Dermis microvascular lymphatic vessel endothelial cell (primary cell): ENCODE measurements at regions not wholly inside any gene's neighbourhood (a gene's known extent, or its start where the extent isn't known, plus 50 kb on each side); places are given as distances from the start of the nearest gene placed in this dataset.

Experiments
- DNase-seq, 2 donors: peaks; one replicate each; pipeline versions ENCODE4 v3.0.0 to v3.0.0-alpha.2; 2010; ENCODE audit warnings: low read depth in 2 of 2

GRCh38 chr1:103854279-103854678 is 104.6 kb downstream of the AMY1C start:
- DNase-seq, result no peak

GRCh38 chr1:103859721-103860120 is 110.0 kb downstream of the AMY1C start:
- DNase-seq, result no peak

- DNase-seq, result no peak
These were observed 149.1 kb downstream of the AMY1C start for GRCh38 chr1:103898576-103899345.

GRCh38 chr1:103900005-103900404 is 150.3 kb downstream of the AMY1C start:
- DNase-seq, result no peak

GRCh38 chr1:103901072-103901471 is 151.4 kb downstream of the AMY1C start:
- no peak for DNase-seq

GRCh38 chr1:103905363-103905762 is 155.7 kb downstream of the AMY1C start:
- no peak for DNase-seq

- DNase-seq, result no peak
These were observed 161.8 kb downstream of the AMY1C start for GRCh38 chr1:103911450-103911849.

GRCh38 chr1:103917795-103918194 is 168.1 kb downstream of the AMY1C start:
- DNase-seq, result no peak

GRCh38 chr1:103931891-103932290 is 182.2 kb downstream of the AMY1C start:
- no peak for DNase-seq

- DNase-seq, result no peak
These were observed 188.2 kb downstream of the AMY1C start for GRCh38 chr1:103937763-103938357.

- no peak for DNase-seq
These were observed 191.4 kb downstream of the AMY1C start for GRCh38 chr1:103941086-103941485.

- no peak for DNase-seq
These were observed 192.3 kb downstream of the AMY1C start for GRCh38 chr1:103942029-103942428.

GRCh38 chr1:103945774-103946173 is 196.1 kb downstream of the AMY1C start:
- no peak for DNase-seq

GRCh38 chr1:103948526-103948925 is 198.8 kb downstream of the AMY1C start:
- DNase-seq, result no peak

- DNase-seq, result no peak
These were observed 200.1 kb downstream of the AMY1C start for GRCh38 chr1:103949779-103950178.

GRCh38 chr1:103953386-103953785 is 203.7 kb downstream of the AMY1C start:
- no peak for DNase-seq

- DNase-seq, result no peak
These were observed 209.0 kb downstream of the AMY1C start for GRCh38 chr1:103958699-103959098.

- no peak for DNase-seq
These were observed 209.9 kb downstream of the AMY1C start for GRCh38 chr1:103959565-103959964.

GRCh38 chr1:103960045-103960444 is 210.3 kb downstream of the AMY1C start:
- DNase-seq, result no peak

GRCh38 chr1:103960710-103961109 is 211.0 kb downstream of the AMY1C start:
- DNase-seq, result no peak

- no peak for DNase-seq
These were observed 237.1 kb downstream of the AMY1C start for GRCh38 chr1:103986792-103987191.

- no peak for DNase-seq
These were observed 247.9 kb downstream of the AMY1C start for GRCh38 chr1:103997631-103998030.

GRCh38 chr1:104018922-104019674 is 269.4 kb downstream of the AMY1C start:
- no peak for DNase-seq
